Stomach (tissue), 4 donors: ENCODE measurements at regions not wholly inside any gene's neighbourhood (a gene's known extent, or its start where the extent isn't known, plus 50 kb on each side); places are given as distances from the start of the nearest gene placed in this dataset.

Experiments
- POLR2A ChIP-seq, 4 donors: fragments of 450-650 bp; IDR thresholded peaks; one replicate each; pipeline ENCODE4 v1.6.1; 2016; ENCODE audit warnings: antibody characterized with exemption in 4 of 4, control low read depth in 2 of 4, mild to moderate bottlenecking in 1 of 4, moderate library complexity in 1 of 4
- TF ChIP-seq, protein P1 (sequence below), 7 experiments: fragments of 450-650 bp in 4 of 7; fragments of 200-600 bp in 3 of 7; sonication (generic) in 3 of 7; IDR thresholded peaks; one replicate each; pipeline ENCODE4 v1.5.1; 2016 to 2019; ENCODE audit warnings: antibody characterized with exemption in 7 of 7, control low read depth in 2 of 7, mild to moderate bottlenecking in 1 of 7

DNA sequence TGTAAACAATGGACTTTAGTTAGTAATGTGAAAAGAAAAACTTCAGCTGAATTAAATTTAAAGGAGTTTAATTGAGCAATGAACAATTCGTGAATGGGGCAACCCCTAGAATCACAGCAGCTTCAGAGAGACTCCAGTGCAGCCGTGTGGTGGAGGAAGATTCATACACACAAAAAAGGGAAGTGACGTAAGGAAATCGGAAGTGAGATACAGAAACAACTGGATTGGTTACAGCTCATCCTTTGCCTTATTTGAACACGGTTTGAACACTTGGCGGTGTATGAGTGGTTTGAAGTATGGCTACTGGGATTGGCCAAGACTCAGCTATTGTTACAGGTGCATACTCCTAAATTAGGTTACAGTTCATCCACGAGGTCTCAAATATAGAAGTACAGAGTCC, 460.4 kb upstream of the ASIC2 start:
- no peak for TF ChIP-seq POLR2A (IDR thresholded peaks at IDR 0.05)
- TF ChIP-seq, protein P1, sequence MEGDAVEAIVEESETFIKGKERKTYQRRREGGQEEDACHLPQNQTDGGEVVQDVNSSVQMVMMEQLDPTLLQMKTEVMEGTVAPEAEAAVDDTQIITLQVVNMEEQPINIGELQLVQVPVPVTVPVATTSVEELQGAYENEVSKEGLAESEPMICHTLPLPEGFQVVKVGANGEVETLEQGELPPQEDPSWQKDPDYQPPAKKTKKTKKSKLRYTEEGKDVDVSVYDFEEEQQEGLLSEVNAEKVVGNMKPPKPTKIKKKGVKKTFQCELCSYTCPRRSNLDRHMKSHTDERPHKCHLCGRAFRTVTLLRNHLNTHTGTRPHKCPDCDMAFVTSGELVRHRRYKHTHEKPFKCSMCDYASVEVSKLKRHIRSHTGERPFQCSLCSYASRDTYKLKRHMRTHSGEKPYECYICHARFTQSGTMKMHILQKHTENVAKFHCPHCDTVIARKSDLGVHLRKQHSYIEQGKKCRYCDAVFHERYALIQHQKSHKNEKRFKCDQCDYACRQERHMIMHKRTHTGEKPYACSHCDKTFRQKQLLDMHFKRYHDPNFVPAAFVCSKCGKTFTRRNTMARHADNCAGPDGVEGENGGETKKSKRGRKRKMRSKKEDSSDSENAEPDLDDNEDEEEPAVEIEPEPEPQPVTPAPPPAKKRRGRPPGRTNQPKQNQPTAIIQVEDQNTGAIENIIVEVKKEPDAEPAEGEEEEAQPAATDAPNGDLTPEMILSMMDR (IDR thresholded peaks at IDR 0.05) = no peak
